ENCODE measurements at regions not wholly inside any gene's neighbourhood (a gene's known extent, or its start where the extent isn't known, plus 50 kb on each side); places are given as distances from the start of the nearest gene placed in this dataset.

DNA sequence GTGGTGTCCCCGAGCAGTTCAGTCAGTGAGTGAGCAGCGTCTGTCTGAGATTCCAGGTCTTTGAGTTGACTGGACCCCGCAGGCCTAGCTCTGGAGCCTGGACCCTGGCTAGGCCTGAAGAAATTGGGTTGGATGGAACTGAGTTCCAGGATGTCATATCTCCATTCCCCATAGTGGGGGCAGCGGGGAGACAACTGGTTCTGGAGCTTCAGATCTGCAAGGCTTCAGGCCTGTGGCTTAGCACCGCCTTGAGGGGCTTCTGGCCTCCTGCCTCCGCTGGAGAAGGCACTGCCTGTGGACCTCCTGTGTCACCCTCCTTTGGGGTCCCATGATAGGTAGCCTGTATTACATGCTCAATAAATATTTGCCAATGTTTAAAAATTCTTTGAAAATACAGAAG lies 288.4 kb upstream of the ID2 start:
- TF ChIP-seq EP300 (IDR thresholded peaks at IDR 0.05; ENCODE audit: borderline replicate concordance) (no peak), TCF12 (IDR thresholded peaks at IDR 0.05; ENCODE audit: low read depth) (no peak), CREB1 (IDR thresholded peaks at IDR 0.05; ENCODE audit: low read depth) (no peak), TAF1 (IDR thresholded peaks at IDR 0.05; ENCODE audit: low read depth) (no peak)
- TF ChIP-seq, protein P1, sequence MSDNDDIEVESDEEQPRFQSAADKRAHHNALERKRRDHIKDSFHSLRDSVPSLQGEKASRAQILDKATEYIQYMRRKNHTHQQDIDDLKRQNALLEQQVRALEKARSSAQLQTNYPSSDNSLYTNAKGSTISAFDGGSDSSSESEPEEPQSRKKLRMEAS (IDR thresholded peaks at IDR 0.05) = no peak
